Middle frontal gyrus (tissue), 1 donor: ENCODE measurements at regions not wholly inside any gene's neighbourhood (a gene's known extent, or its start where the extent isn't known, plus 50 kb on each side); places are given as distances from the start of the nearest gene placed in this dataset.
"Not testable (repeated sequence)": the region's sequence is repeated elsewhere in the genome, so short reads cannot be mapped to it uniquely, and the experiment has no call there.

Experiments
- DNase-seq: peaks from one replicate; pipeline ENCODE4 v3.0.0-alpha.2; 2015; ENCODE audit warnings: low spot score; ENCODE audit errors: extremely low spot score

- DNase-seq, result no peak
Observed at GRCh38 chr6:22135395-22135794, 161.4 kb downstream of the PRL start.

DNA sequence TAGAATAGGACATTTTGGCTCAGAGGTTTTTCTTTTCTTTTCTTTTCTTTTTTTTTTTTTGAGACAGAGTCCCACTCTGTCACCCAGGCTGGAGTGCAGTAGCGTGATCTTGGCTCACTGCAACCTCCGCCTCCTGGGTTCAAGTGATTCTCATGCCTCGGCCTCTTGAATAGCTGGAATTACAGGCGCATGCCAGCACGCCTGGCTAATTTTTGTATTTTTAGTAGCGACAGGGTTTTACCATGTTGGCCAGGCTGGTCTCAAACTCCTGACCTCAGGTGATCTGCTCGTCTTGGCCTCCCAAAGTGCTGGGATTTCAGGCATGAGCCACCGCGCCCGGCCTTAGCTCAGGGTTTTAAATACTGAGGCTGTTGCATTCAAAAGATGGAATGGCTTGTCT lies 156.1 kb downstream of the PRL start:
- not testable (repeated sequence) for DNase-seq

DNA sequence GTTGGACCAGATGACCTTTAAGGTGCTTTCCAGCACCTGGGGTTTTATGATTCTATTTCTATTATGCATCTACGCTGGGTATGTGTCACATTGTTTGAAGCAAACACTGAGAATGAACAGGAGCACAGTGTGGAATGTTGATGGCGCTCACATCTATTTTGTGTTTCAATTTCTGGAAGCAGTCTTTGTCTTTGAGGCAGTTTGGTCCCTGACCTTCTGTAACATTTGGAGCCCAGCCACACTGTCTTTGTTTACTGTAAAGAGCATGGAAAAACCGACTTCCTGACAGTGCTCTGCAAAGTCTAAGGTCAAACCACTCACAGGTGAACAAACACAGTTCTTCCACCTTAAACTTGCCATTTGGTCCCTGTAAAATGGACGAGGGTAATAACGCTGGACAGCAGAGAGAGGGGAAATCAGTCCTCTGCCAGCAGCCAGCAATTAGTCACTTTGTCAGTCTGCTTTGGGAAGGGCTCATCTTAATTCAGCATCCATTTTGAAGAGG lies 155.5 kb downstream of the PRL start:
- DNase-seq, result no peak

DNA sequence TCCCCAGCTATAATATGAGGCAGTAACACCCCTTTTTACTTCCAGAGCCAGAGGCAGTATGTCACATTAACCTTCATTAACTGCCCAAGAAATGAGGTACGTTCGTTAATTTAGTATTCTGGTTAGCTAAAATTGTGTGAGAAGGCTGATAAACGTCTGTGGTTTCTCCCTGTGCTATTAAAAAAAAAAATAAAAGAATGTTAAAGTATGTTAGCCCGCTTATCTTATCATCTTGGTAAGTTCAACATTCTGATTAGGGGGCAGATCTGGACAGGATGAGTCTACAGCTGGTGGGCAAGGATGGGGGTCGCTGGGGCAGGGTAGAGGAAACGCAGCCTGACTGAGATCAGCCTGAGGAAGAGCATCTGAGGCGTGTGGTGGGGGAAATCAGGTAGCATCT lies 154.0 kb downstream of the PRL start:
- no peak for DNase-seq

DNA sequence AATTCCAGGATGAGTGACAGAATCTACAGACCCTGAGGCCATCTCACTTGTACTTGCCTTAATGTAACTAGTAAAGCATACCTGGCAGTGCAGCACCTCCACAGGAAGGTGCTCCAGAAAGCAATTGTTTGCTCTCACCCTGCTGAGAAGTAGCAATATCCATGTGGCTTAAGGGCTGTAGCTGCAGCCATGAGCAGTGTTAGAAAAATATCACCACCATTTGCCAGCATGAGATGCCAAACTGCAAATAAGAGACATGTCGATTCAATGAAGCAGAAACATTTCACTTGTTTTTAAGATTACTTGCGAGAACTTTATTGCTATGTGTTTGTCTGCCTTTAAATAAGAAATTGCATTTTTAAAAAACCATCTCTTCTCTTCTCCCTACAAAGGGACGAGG lies 151.5 kb downstream of the PRL start:
- DNase-seq, result no peak

DNA sequence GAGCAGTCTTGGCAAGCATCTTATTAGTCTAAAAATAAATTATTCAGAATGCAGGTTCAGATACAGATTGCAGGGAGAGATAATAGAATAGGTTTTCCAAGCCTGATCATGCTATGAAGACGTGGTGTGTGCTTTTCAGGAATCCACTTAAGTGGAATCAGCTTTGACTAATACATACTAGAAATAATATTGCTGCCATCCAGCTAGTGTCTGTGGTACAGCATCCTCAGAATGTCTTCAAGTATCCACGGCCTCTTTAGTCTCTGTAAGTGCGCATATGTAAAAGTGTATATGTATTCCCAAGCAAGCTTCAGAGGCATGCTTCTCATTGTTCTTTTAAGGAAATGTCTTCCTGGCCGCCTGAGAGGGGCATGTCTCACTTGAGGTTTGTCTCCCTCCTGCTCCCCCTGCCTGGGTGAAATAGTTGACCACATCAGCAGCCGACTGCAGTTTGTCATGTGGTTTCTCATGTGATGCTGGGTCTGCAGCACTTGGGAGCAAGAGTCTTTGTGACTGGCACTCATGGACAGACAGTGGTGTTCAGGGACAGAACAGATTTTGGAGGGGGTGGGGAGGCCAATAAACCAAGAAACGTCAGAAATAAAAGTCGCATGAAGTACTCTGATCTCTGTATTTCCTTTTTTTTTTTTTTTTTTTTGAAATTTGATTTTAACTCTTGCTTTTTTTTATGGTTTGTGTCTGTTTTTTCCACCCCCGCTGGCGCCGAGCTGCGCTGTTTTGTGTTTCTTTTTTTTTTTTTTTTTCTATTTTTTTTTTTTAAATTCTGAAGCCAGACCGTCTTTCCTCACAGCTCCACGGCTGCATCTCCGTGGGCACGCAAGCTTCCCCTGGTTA lies 150.8 kb downstream of the PRL start:
- peak; percentile 70 for DNase-seq

DNA sequence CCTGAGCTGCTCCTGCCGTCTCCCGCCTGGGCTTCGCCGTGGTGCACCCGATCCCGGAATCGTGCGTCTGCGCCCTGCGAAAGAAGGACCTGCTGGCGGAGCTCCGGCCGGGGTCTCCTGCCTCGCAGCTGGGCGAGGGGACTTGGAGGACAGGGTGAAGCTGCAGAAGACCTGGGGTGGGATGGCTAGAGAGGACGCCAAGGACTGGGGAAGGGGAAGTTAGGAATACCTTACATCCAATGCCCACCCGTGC lies 150.2 kb downstream of the PRL start:
- no peak for DNase-seq

- DNase-seq, result no peak
Observed at GRCh38 chr6:22146931-22147701, 149.7 kb downstream of the PRL start.

GRCh38 chr6:22147921-22148776 lies 148.7 kb downstream of the PRL start:
- DNase-seq, result no peak

DNA sequence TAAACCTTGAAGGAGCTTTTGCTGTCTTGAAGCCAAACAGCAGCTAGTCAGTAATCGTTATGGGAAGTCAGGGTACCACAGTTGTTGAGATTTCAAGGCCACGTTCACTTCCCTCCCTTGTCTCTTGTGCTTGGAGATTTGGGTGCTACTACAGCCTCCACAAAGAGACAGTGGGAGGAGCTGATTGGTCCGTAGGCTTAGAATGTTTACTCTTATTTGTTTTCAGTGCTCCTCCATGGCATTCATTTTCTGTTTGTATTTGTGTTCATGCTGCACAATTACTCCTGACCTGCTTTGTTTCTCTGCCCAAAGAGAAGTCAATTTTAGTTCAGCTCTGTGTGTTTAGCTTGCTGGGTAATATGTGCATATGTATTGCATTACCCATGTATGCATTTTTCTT lies 147.7 kb downstream of the PRL start:
- DNase-seq, result no peak

GRCh38 chr6:22149501-22150367 lies 147.1 kb downstream of the PRL start:
- no peak for DNase-seq

- DNase-seq, result no peak
Observed at GRCh38 chr6:22150368-22151035, 146.3 kb downstream of the PRL start.

DNA sequence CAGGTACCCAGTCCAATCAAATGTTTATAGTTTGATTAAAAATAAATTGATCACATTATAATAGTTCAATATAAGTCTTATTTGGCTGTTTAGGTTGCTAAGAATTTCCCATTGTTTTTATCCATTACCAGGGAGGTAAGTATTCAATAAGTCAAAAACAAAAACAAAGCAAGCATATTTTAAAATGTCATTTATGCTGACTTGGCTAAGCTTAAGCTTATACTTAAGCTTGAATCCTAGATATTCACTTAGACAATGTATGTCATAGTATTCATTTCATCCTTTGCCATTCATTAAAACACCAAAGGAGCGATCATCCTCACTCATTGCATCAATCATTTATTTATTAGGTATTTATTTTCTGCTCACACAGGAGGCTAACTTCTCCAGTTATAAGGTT lies 144.9 kb downstream of the PRL start:
- DNase-seq, result no peak

DNA sequence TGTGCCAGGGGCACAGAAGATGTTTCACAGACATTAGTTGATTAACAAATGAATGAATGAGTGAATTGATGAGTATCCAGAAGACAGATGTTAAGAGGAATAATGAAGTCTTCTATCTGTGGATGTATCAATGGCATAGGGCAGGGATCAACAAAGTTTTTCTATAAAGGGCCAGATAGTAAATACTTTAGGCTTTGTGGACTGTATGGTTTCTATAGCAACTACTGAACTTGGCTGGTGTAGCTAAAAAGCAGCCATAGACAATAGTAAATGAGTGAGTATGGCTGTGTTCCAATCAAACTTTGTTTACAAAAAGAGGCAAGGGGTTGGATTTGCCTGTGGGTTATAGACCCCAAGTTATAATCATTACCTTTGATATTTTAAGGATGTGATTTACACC lies 144.0 kb downstream of the PRL start:
- no peak for DNase-seq

DNA sequence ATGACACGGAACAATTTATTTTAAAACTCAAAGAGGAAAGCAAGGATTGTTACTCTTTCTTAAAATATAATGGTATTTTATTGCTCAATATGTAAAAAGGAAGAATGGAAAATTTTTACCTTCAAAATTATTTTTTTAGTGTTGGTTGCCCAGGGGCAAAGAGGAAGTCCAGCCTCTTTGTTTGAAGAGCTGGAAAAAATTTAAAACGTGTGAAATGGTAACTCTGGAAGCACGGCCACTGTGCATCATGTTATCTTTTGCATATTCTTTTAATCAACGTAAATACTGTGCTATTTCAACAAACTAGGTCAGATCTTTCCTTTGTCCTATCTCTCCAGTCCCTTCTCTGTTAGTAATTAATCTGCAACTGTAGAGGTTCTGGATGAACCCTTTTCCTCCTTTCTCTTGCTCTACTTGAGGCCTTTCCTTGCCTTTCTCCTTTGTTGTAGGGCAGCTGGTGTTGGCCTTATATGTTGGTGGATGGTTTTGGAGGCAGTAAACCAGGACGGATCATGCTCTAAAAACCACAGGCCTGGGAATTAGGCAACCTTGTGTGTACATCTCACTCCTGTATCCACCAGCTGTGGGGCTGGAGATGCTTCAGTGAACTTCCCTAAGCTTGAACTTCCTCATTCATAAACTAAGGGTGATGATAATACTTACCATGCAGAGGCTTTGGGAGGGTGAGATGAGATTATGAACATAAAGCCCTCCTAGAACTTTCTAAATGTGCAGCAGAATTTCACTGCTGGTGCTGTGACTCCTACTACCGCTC lies 143.3 kb downstream of the PRL start:
- no peak for DNase-seq

- DNase-seq, result no peak
Observed at GRCh38 chr6:22155551-22155950, 141.3 kb downstream of the PRL start.

DNA sequence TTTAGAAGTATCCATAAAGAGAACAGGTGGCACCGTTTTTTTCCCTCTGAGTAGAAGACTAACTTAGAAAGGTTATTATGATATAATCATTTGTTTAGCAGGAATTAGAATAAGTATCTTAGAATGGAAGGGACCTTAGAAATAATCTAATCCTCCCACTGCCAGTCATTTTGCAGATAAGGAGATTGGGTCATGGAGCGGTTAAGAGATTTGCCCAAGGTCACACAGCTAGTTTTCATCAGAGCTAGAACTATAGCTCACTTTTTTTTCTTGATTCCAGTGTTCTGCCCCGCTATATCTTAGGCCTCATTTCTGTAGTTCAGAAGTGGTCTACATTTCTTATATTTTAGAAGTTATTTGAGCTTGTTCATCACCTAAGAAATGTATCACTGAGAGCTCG lies 139.6 kb downstream of the PRL start:
- DNase-seq, result no peak

DNA sequence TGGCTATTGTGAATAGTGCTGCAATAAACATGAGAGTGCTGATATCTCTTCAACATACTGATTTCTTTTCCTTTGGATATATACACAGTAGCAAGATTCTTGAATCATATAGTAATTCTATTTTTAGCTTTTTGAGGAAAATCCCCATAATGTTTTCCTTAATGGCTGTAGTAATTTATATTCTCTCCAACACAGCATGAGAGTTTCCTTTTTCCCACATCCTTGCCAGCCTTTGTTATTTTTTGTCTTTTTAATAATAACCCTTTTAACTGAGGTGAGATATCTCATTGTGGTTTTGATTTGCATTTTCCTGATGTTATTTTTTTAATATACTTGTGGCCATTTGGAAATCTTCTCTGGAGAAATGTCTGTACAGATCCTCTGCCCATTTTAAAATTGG lies 132.6 kb downstream of the PRL start:
- no peak for DNase-seq

- DNase-seq, result not testable (repeated sequence)
Observed at GRCh38 chr6:22171006-22171405, 125.8 kb downstream of the PRL start.

GRCh38 chr6:22171885-22172284 lies 125.0 kb downstream of the PRL start:
- not testable (repeated sequence) for DNase-seq
